ENCODE measurements at regions not wholly inside any gene's neighbourhood (a gene's known extent, or its start where the extent isn't known, plus 50 kb on each side); places are given as distances from the start of the nearest gene placed in this dataset.

GRCh38 chr17:53950207-53950857, 127.6 kb downstream of the KIF2B start:
- intact Hi-C loops (cut with micrococcal nuclease; ENCODE audit: unreplicated experiment), result no loop called here
- CTCF ChIA-PET, result no interaction called here
- Histone ChIP-seq H4K20me1 (ENCODE audit: control insufficient read depth, insufficient read depth) (no peaks in the 10 kb centered on the region), H3K36me3 (ENCODE audit: control insufficient read depth in 2 of 2, insufficient read depth in 2 of 2, low read length in 1 of 2) (no peaks in the 10 kb centered on the region), H3K79me2 (ENCODE audit: control insufficient read depth, insufficient read depth, low read length) (no peaks in the 10 kb centered on the region), H3K27me3 (replicated peaks in 1 of 2; ENCODE audit: control insufficient read depth in 2 of 2, insufficient read depth in 2 of 2, low read length in 1 of 2) (no peaks in the 10 kb centered on the region), H3K27ac (ENCODE audit: control insufficient read depth, insufficient read depth) (no peak overlapping the region), H3K9me3 (replicated peaks; ENCODE audit: control insufficient read depth, insufficient read depth, low read length) (no peaks in the 10 kb centered on the region; the same call in 2 of the 3 replicates), H3K4me2 (ENCODE audit: control insufficient read depth, insufficient read depth) (no peak overlapping the region), H3K4me3 (no peak overlapping the region), H3K9ac (ENCODE audit: control insufficient read depth, insufficient read depth, low read length) (no peak overlapping the region), H3K4me1 (ENCODE audit: control insufficient read depth, insufficient read depth, low read length) (no peaks in the 10 kb centered on the region), H2AFZ (ENCODE audit: control insufficient read depth, low read depth, low read length) (no peak overlapping the region)
- no peak for TF ChIP-seq HDAC2 (IDR thresholded peaks at IDR 0.05)
- TF ChIP-seq EP300 (IDR thresholded peaks at IDR 0.05; ENCODE audit: borderline replicate concordance in 1 of 2, control insufficient read depth in 1 of 2, low read depth in 2 of 2, low read length in 2 of 2), result no peak
- TF ChIP-seq ETV6 (conservative IDR thresholded peaks at IDR 0.05 in 1 of 2, IDR thresholded peaks at IDR 0.05 in 1 of 2; ENCODE audit: borderline replicate concordance in 1 of 2, low read depth in 1 of 2), result no peak
- TF ChIP-seq BCL11A (IDR thresholded peaks at IDR 0.05; ENCODE audit: low read depth, low read length), result no peak
- no peak for TF ChIP-seq TBL1XR1 (IDR thresholded peaks at IDR 0.05; ENCODE audit: low read depth, low read length)
- no peak for TF ChIP-seq ELK1 (IDR thresholded peaks at IDR 0.05; ENCODE audit: low read depth, low read length)
- TF ChIP-seq RFX5 (IDR thresholded peaks at IDR 0.05; ENCODE audit: low read depth, low read length), result no peak
- TF ChIP-seq HDGF (IDR thresholded peaks at IDR 0.05), result no peak
- no peak for TF ChIP-seq MLLT1 (IDR thresholded peaks at IDR 0.05)
- no peak for TF ChIP-seq RAD21 (IDR thresholded peaks at IDR 0.05; ENCODE audit: insufficient read depth, low read depth, low read length)
- no peak for TF ChIP-seq WRNIP1 (IDR thresholded peaks at IDR 0.05; ENCODE audit: borderline replicate concordance, low read depth, low read length)
- no peak for TF ChIP-seq TARDBP (IDR thresholded peaks at IDR 0.05; ENCODE audit: borderline replicate concordance)
- no peak for TF ChIP-seq GABPA (IDR thresholded peaks at IDR 0.05; ENCODE audit: low read depth)
- no peak for TF ChIP-seq CREM (IDR thresholded peaks at IDR 0.05; ENCODE audit: low read depth)
- no peak for TF ChIP-seq CHD1 (IDR thresholded peaks at IDR 0.05; ENCODE audit: low read depth, low read length)
- no peak for TF ChIP-seq ATF2 (IDR thresholded peaks at IDR 0.05; ENCODE audit: low read length)
- no peak for TF ChIP-seq GATAD2B (conservative IDR thresholded peaks at IDR 0.05; ENCODE audit: low read depth)
- TF ChIP-seq ZBTB33 (IDR thresholded peaks at IDR 0.05), result no peak
- no peak for TF ChIP-seq KAT2A (conservative IDR thresholded peaks at IDR 0.05; ENCODE audit: control insufficient read depth, low read depth, low read length)
- RAD21 ChIA-PET (ENCODE audit: unreplicated experiment), result no interaction called here
- FAIRE-seq, result no peak
- WGBS (ENCODE audit: insufficient coverage, insufficient replicate concordance, low lambda C conversion rate, missing lambda C conversion rate), result 25% methylated on average over 5 of the region's 5 CpGs
- in situ Hi-C loops (cut with MboI), result no loop called here
- ATAC-seq, result no peak
- no TSS peak for BruUV-seq (replicated peaks)
- POLR2A ChIA-PET, result no interaction called here
- SMC1A ChIA-PET (ENCODE audit: uncharacterized antibody, unreplicated experiment), result no interaction called here
- no peak for DNase-seq (ENCODE audit: low read depth, low spot score)

All from GM12878 (cell line).